A673 (cell line): ENCODE measurements at regions not wholly inside any gene's neighbourhood (a gene's known extent, or its start where the extent isn't known, plus 50 kb on each side); places are given as distances from the start of the nearest gene placed in this dataset.

Source experiments
- EZH2 ChIP-seq: fragments of 200-600 bp; sonication (generic); IDR thresholded peaks from 2 replicates; pipeline ENCODE4 v1.6.1; 2017; ENCODE audit warnings: borderline replicate concordance, low read depth, mild to moderate bottlenecking, mixed read lengths, antibody characterized with exemption, low read length; ENCODE audit not compliant: poor library complexity, severe bottlenecking
- TF ChIP-seq, protein P1 (sequence below): fragments of 300-800, 200-600 bp; sonication (generic); conservative IDR thresholded peaks from 2 replicates; pipeline ENCODE4 v1.5.1; 2017; ENCODE audit warnings: low read depth, mild to moderate bottlenecking, antibody characterized with exemption, low read length, moderate library complexity, mixed read lengths

DNA sequence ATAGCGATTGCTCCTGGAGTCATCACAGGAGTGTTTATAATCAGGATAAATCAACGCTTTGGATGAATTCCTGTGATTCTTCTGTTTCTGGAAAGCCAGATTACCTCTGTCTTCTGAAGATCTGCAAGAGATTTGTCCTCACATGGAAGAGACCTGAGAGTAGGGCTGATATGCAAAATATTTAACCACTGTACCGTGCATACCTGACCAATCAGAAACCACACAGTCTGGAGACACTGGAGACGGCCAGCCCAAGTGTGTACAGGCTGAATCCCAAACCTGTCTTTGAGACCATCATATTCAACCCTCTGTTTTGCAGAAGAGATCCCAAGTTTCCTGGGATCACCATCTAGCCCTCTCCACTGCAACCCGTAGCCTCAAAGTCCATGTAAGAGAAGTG is 50.4 kb upstream of the WT1 start:
- TF ChIP-seq, protein P1, sequence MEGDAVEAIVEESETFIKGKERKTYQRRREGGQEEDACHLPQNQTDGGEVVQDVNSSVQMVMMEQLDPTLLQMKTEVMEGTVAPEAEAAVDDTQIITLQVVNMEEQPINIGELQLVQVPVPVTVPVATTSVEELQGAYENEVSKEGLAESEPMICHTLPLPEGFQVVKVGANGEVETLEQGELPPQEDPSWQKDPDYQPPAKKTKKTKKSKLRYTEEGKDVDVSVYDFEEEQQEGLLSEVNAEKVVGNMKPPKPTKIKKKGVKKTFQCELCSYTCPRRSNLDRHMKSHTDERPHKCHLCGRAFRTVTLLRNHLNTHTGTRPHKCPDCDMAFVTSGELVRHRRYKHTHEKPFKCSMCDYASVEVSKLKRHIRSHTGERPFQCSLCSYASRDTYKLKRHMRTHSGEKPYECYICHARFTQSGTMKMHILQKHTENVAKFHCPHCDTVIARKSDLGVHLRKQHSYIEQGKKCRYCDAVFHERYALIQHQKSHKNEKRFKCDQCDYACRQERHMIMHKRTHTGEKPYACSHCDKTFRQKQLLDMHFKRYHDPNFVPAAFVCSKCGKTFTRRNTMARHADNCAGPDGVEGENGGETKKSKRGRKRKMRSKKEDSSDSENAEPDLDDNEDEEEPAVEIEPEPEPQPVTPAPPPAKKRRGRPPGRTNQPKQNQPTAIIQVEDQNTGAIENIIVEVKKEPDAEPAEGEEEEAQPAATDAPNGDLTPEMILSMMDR = no peak
- peak; percentile 30 for TF ChIP-seq EZH2
